Iris pigment epithelial cell (primary cell): ENCODE measurements at regions not wholly inside any gene's neighbourhood (a gene's known extent, or its start where the extent isn't known, plus 50 kb on each side); places are given as distances from the start of the nearest gene placed in this dataset.

Experiments used
- DNase-seq: peaks from one replicate; pipeline ENCODE4 v3.0.0-alpha.2; 2011; ENCODE audit warnings: low read depth

DNA sequence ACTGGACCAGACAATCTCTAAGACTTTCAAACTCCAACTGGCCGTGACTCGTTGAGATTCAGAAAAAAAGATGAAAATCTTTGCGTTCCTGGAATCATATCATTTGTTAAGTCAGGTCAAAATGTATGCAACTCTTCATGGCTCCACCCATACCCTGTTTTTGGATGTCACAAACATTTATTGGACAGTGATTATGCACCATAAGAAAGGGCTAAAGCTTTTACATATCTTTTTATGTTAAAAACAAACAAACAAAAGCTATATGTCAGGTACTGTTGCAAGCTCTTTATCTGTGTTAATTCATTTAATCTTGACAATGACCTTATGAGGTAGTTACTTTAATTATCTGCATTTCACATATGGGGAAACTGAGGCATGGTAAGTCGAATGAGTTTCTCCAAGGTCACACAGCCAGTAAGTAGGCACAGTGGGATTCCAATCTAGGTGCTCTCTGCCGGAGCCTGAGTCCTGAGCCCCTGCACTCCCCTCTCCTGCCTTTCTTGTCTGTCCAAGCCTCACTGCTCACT, 145.7 kb upstream of the MYCN start:
- no peak for DNase-seq

DNA sequence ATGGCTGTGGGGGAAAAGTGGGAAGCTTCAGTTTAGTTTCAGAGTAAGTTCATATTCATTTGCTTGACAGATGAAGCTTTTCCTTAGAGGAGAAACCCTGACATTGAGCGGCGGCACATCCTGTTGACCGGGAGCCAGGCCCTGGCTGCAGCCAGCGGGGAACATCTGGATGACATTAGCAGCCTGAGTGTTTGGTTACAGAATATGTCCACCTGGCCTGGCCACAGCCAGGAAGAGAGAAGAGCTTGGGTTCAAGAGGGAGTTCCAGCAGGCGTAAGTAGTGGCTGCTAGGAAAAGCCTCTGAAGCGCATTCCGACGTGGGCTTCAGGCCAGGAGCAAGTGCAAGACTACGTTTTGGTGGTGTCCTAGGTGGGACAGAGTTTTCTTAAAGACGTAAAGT, 144.9 kb upstream of the MYCN start:
- no peak for DNase-seq

DNA sequence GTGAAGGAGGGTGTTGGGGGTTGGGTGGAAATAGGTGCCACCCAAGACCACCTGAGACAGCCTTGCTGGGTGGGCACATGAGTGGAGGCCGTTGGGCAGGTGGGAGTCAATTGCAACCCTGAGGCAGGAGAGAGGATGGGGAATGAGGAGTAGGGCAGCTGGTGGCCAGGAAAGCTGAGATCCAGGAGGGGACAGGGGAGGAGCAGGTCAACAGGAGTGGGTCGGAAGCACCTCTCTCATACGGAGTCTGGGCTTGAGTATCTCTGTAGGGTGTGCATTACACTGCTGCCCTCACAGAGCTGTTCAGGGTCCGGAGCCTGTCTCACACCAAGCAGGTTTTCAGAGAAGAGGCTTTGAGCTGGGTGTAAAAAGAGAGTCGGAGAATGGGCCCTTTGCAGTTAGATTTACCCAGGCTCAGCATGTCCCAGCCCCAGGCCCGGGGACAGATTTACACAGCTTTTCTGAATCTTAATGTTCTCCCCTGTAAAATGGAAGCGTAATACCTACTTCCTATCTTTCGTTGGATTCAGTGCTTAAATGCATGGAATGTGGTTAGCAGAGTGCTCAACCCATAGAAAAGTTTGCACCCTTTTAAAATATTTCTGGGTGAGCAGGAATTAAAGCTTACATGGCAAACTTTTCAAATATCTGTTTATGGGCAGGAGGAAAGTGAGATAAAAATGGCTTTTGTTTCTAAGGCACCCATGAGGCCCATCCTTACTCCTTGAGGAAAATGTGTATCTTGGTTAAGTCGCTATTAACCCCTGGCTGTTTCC, 144.0 kb upstream of the MYCN start:
- no peak for DNase-seq

DNA sequence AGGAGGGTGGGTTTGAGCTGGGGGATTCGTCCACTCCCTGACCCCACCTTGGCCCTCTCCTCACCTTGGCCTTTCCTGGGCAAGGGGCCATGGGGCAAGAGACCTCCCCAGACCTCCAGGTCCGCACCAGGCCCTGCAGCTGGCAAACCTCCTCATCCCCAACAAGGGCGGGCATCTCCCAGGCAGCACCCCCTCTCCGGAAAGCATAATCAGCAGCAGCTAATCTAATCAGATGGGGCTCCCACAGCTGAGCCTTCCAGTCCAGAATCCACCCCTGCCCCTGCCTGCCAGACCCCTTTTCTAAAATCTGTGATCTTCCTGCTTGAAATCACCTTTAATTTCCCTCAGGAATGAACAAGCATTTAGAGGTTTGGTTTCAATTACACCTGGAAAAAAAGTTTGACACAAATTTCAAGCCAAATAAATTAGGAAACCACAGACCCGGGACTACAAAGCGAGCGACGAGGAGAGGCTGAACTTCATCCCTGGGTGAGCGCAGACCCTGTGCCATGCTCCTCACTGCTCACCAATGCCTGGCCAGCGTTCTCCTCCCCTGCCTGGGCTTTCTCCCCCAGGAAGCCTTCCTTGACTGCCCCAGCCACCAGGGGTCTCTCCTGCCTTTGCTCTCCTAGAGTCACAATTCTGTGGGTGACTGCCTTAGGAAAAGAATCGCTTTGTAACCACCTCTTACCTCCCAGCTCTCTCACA, 143.0 kb upstream of the MYCN start:
- DNase-seq, result no peak

DNA sequence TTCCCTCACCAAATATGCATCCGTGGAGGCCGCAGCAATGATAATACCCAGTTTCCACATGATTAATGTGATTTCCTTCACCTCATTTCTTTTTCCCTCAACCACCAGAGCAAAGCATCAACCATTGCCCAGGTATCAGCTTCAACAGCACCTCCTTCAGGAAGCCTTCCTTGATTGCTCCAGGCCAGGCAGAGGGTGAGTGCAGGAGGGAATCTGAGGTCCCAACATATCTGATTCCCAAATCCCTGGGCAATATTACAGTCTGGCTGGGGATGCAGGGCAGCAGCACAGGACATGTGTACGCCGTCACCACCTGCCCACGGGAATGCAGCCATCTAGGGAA, 142.4 kb upstream of the MYCN start:
- DNase-seq, result no peak

DNA sequence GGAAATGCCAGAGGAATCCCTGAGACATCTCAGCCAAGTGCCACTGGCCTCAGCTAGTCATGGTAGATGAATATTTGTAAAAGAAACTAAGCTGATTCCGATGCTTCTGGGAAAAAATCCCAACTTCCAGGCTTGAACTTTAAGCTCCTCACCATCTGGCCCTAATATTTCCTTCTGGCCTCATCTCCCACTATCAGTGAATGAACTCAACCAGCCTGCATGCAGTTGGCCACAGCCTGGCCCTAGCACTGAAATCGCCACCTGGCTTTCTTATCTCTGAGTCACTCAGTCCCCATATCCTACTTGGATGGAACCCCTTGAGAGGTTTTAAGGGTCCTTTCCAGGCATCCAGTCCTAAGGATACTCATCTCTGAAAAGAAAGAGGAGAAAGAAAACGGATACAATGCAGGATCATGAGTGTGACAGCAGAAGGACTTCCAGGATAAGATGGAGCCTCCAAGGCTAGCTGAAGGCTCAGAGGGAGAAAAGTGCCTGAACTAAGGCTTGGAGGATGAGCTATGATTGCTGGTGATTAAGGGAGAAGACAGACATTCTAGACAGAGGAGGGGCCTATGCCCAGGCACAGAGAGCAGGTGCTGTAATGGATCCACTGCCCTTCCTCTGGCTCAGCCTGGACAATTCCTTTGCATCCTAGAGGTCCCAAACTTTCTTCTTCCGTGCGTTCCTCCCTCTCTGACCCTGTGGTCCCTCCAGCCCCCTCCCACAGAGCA, 141.5 kb upstream of the MYCN start:
- DNase-seq, result no peak

DNA sequence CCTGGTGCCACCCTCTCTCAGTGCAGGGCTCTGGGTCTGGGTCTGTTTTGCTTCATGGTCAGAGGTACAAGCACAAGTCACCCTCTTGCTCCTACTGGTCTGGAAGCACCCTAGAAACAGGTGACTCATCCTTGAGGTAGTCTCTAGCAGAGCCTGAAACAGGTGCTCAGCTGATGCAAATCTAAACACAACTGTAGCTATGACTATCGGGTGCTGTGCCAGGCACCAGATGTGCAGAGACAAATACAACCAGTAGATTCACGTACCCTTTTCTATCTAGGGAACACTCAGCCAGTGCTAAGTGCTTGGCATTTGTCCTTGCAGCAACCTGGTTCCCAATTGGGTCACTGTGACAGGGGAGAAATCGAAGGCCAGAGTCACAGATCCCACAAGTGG, 140.9 kb upstream of the MYCN start:
- no peak for DNase-seq

DNA sequence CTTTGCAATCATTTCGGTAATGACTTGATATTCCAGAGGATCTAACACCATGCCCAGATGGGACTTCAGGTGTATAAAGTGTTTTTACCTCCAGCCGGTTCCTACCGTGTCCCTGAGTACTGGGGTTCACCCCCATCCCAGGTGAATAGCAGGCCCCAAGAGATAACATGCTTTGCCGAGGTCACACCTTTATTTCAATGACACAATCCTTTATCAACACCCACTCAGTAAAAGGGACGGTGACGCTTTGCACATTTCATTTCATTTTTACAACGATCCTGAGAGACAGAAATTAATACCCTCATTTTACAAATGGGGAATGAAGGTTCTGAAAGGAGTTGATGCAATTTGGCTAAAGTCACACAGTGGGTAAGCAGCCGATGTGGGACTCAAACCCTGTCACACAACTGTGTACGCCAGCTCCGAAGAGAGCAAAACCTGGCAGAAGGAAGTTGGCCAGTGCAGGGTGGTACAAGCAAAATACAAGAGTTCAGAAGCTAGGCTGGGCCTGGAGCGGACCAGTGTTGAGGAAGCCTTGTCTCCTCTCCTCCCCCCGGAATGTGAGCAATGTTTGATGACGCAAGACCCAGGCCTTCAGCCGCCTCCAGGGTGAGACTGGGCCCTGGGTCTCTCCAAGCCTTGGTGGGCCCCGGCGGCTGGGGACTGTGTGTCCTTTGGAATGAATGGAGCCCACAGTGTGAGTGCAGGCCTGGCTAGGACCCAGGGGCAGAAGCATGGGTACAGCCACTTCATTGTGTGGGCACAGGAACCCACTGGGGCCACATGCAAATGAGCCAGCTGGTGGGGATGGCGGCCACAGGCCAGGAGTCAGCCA, 139.6 kb upstream of the MYCN start:
- DNase-seq, result peak; percentile 32

DNA sequence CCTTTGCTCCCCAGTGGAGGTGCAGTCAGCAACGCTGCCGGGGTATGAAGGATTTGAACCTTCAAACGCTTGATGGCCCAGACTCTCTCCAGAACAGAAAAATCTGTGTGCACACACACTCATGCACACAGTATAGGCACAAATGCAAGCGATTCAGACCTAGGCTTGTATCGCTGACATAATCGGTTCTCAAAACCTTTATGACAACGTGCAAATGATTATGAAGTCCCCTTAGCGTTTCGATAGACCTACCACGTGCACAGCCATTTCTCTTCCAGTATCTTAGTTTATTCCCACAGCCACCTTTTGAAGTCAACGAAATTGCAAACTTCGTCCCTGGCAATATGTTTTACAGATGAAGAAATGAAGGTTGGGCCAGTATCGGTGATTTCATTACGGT, 138.9 kb upstream of the MYCN start:
- DNase-seq, result no peak

DNA sequence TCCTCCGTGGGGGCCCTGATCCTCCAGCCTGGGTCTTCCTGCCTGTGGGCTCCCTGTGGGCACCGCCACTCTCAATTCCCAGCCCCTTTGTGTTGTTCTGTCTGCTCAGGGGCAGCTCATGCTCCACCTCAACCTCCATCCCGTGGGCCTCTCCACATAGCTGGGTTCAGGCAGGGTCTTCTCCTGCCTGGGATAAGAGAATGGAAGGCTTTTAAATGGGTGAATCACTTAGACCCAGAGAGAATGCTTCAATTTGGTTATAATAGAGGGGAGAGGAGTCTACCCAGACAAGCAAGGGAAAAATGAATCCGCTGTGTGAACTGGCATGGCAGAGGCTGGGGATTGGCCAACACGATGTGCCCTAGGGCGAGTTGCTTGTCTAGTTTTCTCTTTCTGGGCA, 138.4 kb upstream of the MYCN start:
- DNase-seq, result no peak

DNA sequence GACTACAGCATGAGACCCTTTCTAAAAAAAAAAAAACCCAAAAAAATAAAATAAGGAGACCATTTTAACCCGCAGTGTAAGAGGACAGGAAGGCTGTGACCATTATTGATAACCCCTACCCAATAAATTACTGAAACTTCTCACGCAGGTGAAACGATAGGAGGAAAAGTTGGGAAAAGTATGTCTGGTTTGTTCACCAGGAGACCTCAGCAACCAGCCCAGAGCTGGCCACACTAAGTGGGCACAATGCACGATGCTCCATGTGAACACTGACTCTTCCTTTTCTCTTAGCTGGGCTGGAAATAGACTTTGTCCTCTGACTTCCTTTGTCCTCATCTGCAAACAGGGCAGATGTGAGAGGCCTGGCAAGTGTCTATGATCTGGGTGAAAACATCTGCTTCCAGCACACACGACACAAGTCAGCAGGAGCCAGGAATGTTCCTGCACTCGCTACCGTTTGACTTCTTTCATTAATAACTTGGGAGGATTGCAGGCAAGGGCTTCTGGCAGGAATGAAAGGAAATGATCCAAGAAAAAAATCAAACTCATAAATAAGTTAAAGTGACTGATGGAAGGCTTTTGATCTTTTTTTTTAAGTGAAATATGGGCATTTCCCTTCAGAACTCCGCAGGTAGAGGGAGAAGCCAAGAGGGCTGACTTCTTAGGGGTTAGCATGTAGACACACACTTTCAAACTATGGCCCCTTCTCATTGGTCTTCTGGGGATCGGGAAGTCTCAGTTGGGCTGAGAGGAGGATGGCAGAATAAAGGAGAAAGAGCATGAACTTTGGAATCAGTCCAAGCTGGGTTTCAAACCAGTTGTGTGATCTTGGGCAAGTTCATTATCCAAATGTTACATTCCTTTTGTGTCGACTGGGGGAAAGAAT, 137.4 kb upstream of the MYCN start:
- no peak for DNase-seq

DNA sequence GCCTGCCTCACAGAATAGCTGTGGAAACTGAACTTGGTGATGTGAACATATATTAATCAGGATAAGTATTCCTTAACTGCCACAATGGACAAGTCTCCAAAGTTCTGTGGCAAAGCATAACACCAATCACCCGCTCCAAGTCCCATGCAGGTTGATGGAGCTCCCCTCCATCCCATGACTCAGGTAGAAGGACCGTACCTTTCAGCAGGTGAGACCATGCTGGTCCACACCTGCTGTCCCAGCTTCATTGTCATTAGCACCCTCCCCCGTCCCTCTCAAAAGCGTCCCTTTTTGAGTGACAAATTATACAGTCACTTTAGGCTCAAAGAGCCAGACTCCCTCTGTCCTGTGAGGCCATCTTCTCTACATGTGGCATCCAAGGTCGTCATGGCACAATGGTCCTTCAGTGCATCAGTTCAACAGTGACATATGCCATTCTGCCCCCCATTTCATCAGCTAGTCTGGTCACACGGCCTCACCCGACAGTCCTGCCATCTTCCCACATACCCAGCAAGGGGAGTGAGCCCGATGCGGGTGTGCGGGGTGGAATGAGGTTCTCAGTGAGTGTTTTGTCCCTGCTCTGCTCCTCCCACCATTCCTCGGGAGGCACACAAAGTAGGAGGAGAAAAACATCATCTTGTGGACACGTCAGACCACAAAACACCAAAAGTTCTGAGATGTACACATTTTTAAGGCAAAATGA, 136.7 kb upstream of the MYCN start:
- DNase-seq, result no peak

DNA sequence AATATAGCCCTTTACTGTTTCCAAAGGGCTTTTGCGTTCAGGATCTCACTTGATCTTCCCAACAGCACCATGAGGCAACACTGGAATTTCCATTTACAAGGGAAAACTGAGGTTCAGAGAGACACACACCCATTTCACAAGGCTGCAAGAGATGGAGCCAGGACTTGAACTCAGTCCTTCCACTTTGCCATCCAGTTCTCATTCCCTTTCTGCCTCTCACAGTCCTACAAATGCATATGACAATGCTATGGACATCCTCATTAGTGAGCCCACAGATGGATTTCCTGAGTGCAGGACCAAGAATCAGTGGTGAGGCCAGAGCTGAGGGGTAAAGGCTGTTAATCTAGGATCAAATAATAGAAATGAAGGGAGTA, 136.1 kb upstream of the MYCN start:
- DNase-seq, result no peak

DNA sequence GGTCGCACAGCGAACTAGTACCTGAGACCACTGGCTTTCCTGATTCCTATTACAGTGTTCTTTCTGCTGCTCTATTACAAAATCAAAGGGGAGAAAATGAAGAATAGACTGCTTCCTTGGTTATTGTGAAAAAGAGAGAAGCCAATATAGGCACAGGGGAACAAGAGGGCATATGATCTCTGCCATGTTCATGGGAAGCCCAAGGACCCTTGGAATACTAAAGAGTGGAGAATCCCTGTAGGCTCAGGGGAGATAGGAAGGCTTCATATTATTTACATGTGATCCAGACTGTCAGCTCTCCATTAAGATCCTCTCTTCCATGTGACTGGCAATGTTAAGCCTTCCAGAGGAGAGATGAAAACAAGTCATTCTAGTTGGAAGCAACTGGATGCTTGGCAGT, 135.7 kb upstream of the MYCN start:
- no peak for DNase-seq

DNA sequence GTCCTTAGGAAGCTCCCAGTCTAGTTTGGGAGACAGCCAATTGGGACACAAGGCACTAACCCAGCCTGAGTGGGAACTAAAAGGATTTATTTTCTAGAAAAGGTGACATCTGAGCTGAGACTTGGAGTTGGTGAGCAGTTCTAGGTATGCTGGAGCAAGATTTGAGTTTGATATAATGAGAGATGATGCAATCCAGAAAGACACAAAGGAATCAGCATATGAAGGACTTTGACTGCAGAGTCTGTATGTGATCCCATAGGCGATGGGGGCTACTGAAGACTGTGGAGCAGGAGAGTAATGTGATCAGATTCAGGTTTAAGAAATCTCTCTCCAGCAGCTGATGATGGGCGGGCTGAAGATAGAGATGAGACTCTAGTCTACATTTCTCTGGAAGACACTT, 135.1 kb upstream of the MYCN start:
- DNase-seq, result no peak

DNA sequence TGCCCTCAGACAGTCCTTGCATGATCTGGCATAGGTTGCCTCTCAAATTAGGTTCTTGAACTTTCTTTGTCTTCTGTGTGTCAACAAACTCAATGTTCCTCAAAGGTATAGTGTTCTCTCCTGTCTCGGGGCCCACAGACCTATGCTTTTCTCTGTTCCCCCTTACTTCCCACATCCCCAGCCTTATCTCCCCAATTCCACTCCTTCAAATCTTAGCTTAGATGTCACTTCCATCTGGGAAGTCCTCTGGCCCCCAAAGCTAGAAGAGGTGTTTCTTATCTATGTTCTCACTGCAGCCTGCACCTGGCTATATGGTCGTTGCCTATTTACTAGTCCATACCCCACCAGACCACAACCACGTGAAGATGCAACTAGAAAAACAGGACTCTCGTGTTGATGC, 134.6 kb upstream of the MYCN start:
- DNase-seq, result no peak

DNA sequence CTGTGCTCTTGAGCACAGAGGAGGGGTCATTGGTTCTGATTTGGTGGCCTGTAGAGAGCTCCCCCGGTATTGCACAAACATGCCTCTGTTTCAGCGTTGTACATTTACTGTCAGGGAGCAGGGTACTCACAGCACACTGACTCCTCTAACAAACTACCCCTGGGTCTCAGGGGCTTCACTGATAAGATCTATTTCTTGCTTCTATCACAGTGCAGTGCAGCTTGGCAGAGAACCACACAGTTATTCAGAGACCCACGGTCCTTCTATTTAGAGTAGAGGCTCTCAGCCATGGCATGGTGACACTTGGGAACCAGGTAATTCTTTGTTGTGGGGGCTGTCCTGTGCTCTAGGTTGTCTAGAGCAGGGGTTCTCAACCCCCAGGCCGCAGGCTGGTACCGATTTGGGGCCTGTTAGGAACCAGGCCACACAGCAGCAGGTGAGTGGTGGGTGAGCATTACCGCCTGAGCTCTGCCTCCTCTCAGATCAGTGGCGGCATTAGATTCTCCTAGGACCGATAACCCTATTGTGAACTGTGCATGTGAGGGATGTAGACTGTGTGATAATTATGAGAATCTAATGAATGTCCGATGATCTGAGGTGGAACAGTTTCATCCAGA, 133.4 kb upstream of the MYCN start:
- no peak for DNase-seq

DNA sequence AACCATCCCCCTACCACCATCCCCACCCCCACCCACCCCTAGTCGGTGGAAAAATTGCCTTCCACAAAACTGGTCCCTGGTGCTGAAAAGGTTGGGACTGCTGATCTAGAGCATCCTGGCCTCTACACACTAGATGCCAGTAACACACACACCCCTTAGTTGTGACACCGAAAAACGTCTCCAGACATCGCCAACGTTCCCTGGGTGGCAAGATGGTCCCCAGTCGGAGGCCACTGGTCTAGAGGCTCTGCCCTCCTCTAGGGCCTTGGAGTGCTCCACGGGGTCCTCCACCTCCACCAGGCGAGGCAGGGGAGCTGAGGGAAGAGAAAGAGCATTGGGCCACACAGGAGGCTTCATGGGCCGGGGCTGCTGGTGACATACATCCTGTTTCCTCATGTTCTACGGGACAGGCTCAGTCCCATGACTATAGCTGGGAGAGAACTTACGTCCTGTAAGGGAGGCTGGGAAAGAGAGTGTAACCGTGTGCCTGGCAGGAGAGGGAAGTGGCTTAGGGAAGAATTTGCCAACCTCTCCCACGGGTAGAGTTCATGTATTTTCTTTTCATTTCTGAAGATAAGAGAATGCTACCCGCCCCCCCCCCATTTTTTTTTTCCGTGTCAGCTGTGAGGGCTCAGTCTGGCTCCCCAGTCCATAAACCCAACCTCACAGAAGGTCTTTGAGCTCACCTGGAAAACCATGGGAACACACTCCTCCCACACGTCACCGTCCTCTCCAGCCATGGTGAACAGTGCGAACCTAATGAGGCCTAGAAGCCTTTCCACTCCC, 132.7 kb upstream of the MYCN start:
- DNase-seq, result no peak

DNA sequence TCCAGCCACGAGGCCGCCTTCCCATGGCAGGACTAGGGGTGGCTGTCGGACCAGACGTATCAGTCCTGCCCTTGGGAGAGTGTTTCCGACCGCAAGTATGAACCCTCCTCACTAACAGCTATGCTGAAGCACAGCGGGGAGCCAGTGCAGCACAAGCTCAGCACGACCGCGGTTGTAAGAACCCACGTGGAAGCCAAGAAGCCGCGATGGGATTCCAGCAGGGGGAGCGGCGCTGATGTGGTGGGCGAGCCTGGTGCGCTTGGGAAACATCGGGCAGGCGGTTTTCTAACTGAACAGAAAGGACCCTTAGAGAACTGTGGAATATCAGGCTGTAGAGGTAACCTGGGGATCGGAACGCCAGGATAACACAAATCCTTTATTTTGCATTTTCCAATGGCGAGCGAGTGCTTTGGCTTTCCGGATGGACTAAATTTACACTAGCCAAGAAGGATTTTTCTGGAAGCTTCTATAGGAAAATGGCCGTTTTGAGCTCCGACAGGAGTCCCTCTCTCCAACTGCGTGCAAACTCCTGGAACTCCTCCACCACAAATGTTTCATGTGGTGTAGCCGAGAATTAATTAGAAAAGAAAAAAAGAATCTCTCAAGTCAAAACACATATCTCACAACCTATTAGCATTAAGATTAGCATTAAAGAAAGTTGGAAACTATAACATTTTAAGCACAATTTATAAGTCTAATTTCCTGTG, 132.0 kb upstream of the MYCN start:
- DNase-seq, result peak; percentile 38
